ENCODE measurements at regions not wholly inside any gene's neighbourhood (a gene's known extent, or its start where the extent isn't known, plus 50 kb on each side); places are given as distances from the start of the nearest gene placed in this dataset.
A peak's percentile ranks its signal among the peaks of the same experiment; 100 is the strongest.
"Not testable (repeated sequence)": the region's sequence is repeated elsewhere in the genome, so short reads cannot be mapped to it uniquely, and the experiment has no call there.

GRCh38 chr6:18586133-18586532 lies 199.0 kb downstream of the RNF144B start:
- no peak for DNase-seq

GRCh38 chr6:18595774-18596530 lies 208.8 kb downstream of the RNF144B start:
- peak in 48 of 56 donors; percentile 1 to 79 (median 22) for DNase-seq

- no peak for DNase-seq
Measured at GRCh38 chr6:18596531-18596835, 209.3 kb downstream of the RNF144B start.

GRCh38 chr6:18598551-18599264 lies 211.6 kb downstream of the RNF144B start:
- no peak for DNase-seq

- DNase-seq: no peak
Measured at GRCh38 chr6:18600255-18600654, 213.1 kb downstream of the RNF144B start.

- DNase-seq: no peak
Measured at GRCh38 chr6:18601516-18602020, 214.4 kb downstream of the RNF144B start.

GRCh38 chr6:18602931-18603330 lies 215.8 kb downstream of the RNF144B start:
- no peak for DNase-seq

GRCh38 chr6:18603361-18603760 lies 216.2 kb downstream of the RNF144B start:
- no peak for DNase-seq

- DNase-seq: no peak
Measured at GRCh38 chr6:18605841-18606240, 218.7 kb downstream of the RNF144B start.

GRCh38 chr6:18609715-18610114 lies 222.6 kb downstream of the RNF144B start:
- no peak for DNase-seq

GRCh38 chr6:18613319-18613925 lies 226.3 kb downstream of the RNF144B start:
- no peak for DNase-seq

- DNase-seq: no peak
Measured at GRCh38 chr6:18629571-18629970, 242.4 kb downstream of the RNF144B start.

GRCh38 chr6:18632670-18633410 lies 245.7 kb downstream of the RNF144B start:
- no peak for DNase-seq

GRCh38 chr6:18634912-18635311 lies 247.8 kb downstream of the RNF144B start:
- DNase-seq: no peak

- DNase-seq: no peak
Measured at GRCh38 chr6:18640134-18640533, 253.0 kb downstream of the RNF144B start.

GRCh38 chr6:18640754-18641153 lies 253.6 kb downstream of the RNF144B start:
- no peak for DNase-seq

- DNase-seq: no peak
Measured at GRCh38 chr6:18654821-18655220, 267.7 kb downstream of the RNF144B start.

- DNase-seq: no peak
Measured at GRCh38 chr6:18656506-18656905, 269.4 kb downstream of the RNF144B start.

- DNase-seq: not testable (repeated sequence)
Measured at GRCh38 chr6:18659994-18660393, 272.8 kb downstream of the RNF144B start.

GRCh38 chr6:18663011-18663410 lies 275.9 kb downstream of the RNF144B start:
- no peak for DNase-seq

GRCh38 chr6:18664401-18664800 lies 277.3 kb downstream of the RNF144B start:
- DNase-seq: no peak

- DNase-seq: no peak
Measured at GRCh38 chr6:18667612-18668011, 280.5 kb downstream of the RNF144B start.

Data from amygdala (tissue), 56 donors.